Ecto neural progenitor cell (in vitro differentiated cells): ENCODE measurements at regions not wholly inside any gene's neighbourhood (a gene's known extent, or its start where the extent isn't known, plus 50 kb on each side); places are given as distances from the start of the nearest gene placed in this dataset.

Source experiments
- DNase-seq: peaks from one replicate; pipeline ENCODE4 v3.0.0-alpha.2; 2018; ENCODE audit warnings: low spot score

DNA sequence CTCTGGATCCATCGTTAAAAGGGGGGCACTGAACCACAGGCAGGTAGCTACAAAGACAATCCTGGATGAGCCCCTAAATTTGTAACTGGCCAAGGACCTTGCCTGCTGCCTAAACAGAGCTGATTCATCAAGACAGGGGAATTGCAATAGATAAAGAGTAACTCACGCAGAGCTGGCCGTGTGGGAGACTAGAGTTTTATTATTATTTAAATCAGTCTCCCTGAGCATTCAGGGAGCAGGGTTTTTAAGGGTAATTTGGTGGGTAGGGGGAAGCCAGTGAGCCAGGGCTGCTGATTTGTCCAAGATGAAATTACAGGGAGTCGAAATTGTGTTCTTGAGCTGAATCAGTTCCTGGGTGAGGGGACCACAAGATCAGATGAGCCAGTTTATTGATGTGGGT lies 885.1 kb upstream of the CADM2 start:
- DNase-seq: no peak

- no peak for DNase-seq
Observed at GRCh38 chr3:84074767-84075166, 884.0 kb upstream of the CADM2 start.

GRCh38 chr3:84077479-84077878 lies 881.3 kb upstream of the CADM2 start:
- DNase-seq: no peak

- DNase-seq: no peak
Observed at GRCh38 chr3:84082726-84083125, 876.1 kb upstream of the CADM2 start.

DNA sequence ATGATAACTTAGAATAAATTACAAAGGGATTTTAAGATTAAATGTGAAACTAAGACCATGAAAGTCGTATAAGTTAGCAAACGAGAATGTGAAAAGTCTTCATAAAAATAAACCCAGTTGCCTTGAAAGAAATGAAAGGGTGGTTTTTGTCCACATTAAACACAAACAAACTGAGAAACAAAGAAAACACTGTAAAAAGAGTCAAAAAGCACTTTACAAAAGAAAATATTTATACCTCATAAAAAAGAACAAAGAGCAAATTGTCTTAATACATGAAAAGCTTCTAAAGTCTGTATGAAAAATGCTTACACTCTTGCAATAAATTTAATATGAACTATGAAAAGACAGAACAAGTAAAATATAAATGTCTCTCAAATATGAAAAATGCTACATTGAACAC lies 865.9 kb upstream of the CADM2 start:
- no peak for DNase-seq

DNA sequence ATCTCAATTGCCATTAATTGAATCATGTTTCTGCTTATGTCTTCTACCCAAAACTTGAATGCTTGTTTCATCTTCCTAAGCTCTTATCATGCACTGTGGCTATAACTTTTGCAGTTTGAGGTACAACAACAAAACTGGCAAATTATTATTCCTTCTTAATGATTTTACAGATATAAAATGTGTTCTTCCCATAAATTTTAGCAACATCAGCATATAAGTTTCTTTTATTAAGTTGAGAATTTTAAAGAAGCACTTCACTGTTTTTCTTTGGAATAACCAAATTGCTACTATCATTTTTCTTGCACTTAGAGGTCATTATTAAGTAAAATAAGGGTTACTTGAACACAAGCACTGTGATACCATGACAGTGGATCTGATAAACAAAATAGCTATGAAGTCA lies 862.6 kb upstream of the CADM2 start:
- DNase-seq: no peak

- DNase-seq: no peak
Observed at GRCh38 chr3:84100861-84101260, 857.9 kb upstream of the CADM2 start.

DNA sequence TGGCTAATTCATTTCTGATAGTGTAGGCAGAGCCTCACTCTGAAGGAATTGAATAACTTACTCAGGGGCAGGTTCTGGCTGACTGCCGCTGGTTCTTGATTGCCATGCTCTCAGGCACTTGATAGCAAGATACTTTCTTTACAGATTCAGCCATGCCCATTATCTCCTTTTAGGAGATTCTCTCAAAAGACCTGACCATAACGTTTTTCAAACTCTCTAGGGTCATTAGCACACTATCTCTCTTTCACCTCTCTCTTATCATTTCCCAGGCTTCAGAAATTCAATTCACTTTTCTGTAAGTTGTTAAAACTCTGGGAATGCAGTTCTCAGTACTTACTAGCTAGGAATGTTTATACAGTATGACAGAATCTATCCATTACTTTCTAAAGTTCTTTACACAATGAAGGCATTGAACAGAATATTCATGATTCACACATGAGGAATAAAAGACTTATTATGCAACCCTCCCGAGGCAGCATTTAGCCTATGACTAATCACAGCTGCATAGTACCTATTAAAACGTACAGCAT lies 850.3 kb upstream of the CADM2 start:
- no peak for DNase-seq

DNA sequence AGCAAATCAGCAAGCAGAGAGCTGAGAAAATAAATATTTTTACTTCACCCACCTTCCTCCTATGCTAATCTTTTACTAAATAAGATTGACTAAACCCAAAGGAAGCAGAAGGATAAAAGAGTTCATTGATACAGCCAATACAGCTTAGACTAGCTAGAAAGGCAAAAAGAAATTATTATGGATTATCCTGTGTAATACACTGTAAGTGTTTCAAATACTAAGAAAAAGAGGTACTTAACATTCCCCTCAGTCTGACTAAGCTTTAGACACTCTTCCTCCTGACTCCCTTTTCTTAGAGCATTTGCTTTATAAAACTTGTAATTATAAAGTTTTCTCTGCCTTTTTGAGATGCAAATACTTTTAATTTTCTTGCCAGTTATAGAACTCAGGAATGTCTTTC lies 848.9 kb upstream of the CADM2 start:
- DNase-seq: no peak

DNA sequence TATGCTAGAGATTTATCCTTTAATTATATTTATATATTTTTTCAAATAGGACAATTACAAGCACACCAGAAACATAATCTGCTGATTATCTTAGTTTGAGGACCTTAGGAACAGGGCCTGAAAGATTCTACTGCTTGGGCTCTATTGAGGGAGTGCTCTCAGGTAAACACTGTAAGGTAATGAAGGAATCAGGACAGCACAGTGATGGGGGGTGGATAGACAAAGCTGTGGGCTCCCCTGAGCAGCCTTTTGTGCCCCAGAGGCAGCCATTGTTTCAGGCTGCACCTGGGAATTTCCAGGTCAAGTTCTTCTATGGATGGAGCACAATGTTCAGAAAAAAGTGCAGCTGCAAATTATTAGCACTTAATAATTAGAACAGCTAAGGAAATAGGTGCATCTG lies 848.0 kb upstream of the CADM2 start:
- DNase-seq: no peak

DNA sequence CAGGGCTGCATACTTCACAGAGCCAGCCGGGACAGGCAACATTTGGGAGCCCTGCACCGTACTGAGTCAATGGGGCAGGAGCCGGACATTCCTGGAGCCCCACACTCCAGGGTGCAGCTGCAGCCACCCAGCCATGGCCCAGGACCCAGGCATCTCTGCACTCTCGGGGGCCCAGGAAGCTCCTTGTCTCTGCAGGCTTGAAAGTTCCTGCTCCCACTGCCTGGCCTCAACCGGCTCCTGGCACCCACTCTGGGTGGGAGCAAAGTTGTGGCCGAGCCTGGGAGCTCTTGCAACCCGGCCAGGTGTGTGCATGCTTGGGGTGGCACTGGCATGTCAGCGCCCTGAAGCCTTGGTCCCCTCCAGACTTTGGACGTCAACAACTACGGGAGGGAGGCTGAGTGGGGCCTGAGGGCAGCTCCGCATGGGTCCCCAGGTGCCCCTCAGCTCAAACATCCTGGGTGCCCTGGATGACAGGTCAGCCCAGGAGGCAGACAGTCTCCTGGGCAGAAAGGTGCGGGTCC lies 833.5 kb upstream of the CADM2 start:
- no peak for DNase-seq

GRCh38 chr3:84125760-84126159 lies 833.0 kb upstream of the CADM2 start:
- DNase-seq: no peak

DNA sequence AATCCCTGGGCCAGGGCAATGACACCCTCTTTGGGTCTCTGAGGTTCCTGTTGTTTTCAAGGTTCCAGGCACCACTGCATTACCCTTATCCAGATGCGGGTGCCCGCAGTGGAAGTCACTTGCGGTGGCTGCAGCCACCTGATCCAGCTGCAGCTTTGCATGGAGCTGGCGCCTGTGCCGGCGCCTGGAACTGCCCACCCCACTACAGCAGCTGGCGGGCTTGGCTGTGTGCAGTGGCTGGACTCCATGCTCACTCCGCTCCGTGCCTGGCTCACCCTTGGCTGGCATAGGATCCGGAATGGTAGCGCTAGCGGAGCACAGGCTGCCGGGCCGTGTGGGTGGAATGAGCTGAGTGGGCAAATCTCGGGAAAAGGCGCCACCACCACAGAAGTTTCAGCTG lies 832.6 kb upstream of the CADM2 start:
- no peak for DNase-seq

- DNase-seq: no peak
Observed at GRCh38 chr3:84128024-84128423, 830.8 kb upstream of the CADM2 start.

DNA sequence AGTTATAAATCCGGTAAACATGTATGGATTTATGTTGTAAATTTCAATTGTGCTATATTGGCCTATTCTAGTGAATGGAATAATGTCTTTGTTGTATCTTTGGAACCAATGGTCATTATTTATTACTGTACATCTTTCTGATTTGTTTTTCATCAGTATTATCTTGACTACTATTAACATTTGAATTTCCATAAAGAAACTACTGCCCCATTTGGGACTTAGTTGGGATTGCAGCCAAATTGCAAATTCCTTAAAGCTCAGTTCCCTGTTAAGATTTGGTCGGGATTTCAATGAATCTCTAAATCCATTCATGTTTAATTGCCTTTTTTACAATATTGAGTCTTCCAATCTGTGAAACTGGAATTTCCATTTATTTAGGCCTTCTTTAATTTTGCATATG lies 822.4 kb upstream of the CADM2 start:
- DNase-seq: no peak

DNA sequence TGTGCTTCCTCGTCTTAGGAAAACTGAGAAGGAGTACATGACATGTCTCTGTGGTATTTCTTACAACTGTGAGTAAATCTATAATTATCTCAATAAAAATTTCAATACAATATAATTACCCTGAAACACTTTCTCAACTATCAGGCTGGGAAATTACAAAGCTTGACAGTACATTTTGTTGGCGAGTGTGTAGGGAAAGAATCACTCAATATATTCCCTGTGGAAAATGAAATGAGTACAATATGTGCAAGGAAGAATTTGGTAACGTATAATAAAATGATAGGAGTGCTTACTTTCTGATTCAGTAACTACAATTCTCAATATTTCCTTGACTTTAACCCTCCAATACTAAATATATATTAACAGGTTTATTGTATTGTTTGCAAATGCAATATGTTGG lies 818.2 kb upstream of the CADM2 start:
- no peak for DNase-seq

DNA sequence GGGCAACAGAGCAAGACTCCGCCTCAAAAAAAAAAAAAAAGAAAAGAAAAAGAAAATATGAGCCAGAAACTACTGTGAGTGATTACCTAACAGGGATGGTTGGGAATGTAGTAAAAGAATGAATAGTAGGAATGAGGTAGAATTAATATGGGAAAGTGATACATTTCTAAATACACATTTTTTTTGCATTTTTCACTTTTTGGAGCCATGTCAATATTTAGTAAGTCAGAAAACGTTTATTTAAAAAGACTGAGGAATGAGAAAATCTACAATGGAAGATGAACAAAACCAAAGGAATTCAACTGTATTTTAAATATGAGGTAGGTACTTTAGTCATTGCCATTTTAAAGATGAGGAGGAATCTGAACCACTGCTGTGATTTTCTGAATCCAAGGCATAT lies 817.2 kb upstream of the CADM2 start:
- no peak for DNase-seq

- DNase-seq: no peak
Observed at GRCh38 chr3:84165328-84165727, 793.5 kb upstream of the CADM2 start.

GRCh38 chr3:84175449-84175848 lies 783.3 kb upstream of the CADM2 start:
- no peak for DNase-seq

DNA sequence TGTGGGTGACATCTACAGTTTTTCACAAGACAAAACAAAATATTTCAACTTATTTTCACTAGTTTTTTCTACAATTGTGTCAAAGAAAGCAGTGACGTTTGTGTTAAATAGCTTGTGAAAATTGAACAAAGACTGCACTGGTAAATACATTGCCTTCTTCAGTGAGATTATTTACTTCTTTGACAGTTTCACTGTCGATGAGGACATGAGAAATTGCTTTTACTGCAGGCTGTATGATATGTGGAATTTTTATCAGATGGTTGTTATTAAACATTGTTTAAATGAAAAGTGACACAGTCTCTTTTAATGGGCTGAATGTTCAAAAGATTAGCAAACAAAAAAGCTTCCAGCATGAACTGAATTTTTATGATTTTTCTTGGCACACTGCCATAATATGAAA lies 773.9 kb upstream of the CADM2 start:
- DNase-seq: no peak

- DNase-seq: no peak
Observed at GRCh38 chr3:84194029-84194428, 764.8 kb upstream of the CADM2 start.

- no peak for DNase-seq
Observed at GRCh38 chr3:84209474-84209873, 749.3 kb upstream of the CADM2 start.

DNA sequence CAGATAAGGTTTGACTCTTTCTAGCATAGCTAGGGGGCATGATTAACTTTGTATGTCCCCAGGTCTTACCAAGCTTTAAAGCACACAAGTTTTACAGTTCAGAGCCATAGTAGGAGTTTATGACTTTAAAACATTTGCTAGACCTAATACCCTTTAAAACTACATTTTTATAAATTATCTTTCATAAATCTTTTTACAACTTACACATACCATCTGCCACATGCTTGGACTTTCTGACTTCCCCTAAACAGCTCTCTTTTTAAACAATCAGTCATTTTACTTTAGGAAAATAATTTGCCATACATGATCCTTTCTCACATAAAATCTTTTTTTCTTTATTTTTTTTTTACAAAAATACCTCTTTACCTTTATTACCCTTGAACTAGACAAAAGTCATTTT lies 735.3 kb upstream of the CADM2 start:
- no peak for DNase-seq

- no peak for DNase-seq
Observed at GRCh38 chr3:84224262-84224661, 734.5 kb upstream of the CADM2 start.

GRCh38 chr3:84236261-84236660 lies 722.5 kb upstream of the CADM2 start:
- no peak for DNase-seq
